ENCODE measurements at regions not wholly inside any gene's neighbourhood (a gene's known extent, or its start where the extent isn't known, plus 50 kb on each side); places are given as distances from the start of the nearest gene placed in this dataset.
A peak's percentile ranks its signal among the peaks of the same experiment; 100 is the strongest.

GRCh38 chr16:65954446-65954845, 412.0 kb upstream of the CDH5 start:
- Histone ChIP-seq H4K20me1 (ENCODE audit: insufficient read depth, low read length) (no peaks in the 10 kb centered on the region), H3K9ac (ENCODE audit: insufficient read depth, low read depth, low read length) (no peak overlapping the region), H3K27me3 (ENCODE audit: control insufficient read depth in 1 of 2, insufficient read depth in 2 of 2, low read length in 2 of 2) (no peaks in the 10 kb centered on the region), H3K4me2 (ENCODE audit: low read depth, low read length) (no peak overlapping the region), H3K79me2 (ENCODE audit: insufficient read depth, low read length) (no peaks in the 10 kb centered on the region), H3K9me3 (ENCODE audit: low read length) (no peaks in the 10 kb centered on the region), H3K4me1 (ENCODE audit: insufficient read depth, low read length) (no peaks in the 10 kb centered on the region), H3K4me3 (replicated peaks in 1 of 3; ENCODE audit: insufficient read depth in 1 of 3, low read depth in 2 of 3, low read length in 3 of 3) (no peak overlapping the region), H3K36me3 (replicated peaks in 1 of 2; ENCODE audit: control insufficient read depth in 1 of 2, insufficient read depth in 2 of 2, low read length in 2 of 2) (no peaks in the 10 kb centered on the region), H2AFZ (ENCODE audit: low read length) (no peak overlapping the region), H3K27ac (ENCODE audit: extremely low read length, insufficient read depth, low read length) (no peak overlapping the region)
- no peak for ATAC-seq
- in situ Hi-C loops (cut with HindIII; ENCODE audit: extremely low pct_ligation_motif_present, low pct_unique_long_range_greater_than_20kb) (no loop called here), intact Hi-C loops (cut with micrococcal nuclease; ENCODE audit: unreplicated experiment) (no loop called here)
- no peak for DNase-seq (ENCODE audit: low spot score)
- FAIRE-seq: no peak
- POLR2A ChIA-PET: no interaction called here
- BruUV-seq (replicated peaks): no TSS peak
- TF ChIP-seq JUNB (CRISPR knock-in tag; IDR thresholded peaks at IDR 0.05; ENCODE audit: borderline replicate concordance): no peak
- peak; percentile 64 for TF ChIP-seq MAFF (IDR thresholded peaks at IDR 0.05; ENCODE audit: low read depth, low read length)
- TF ChIP-seq MAFK (conservative IDR thresholded peaks at IDR 0.05 in 1 of 2, IDR thresholded peaks at IDR 0.05 in 1 of 2; ENCODE audit: low read length in 2 of 2): peak; percentile 53 to 82; a peak in 3 of 4 replicates
- 33% methylated on average over 2 of the region's 2 CpGs for WGBS (ENCODE audit: low lambda C conversion rate)
- CTCF ChIA-PET (ENCODE audit: low intra/inter-chr PET ratio, low total read pairs): no interaction called here

- no peaks in the 10 kb centered on the region for H3K79me2 ChIP-seq (ENCODE audit: insufficient read depth, low read length)
- H2AFZ ChIP-seq (ENCODE audit: low read length): no peak overlapping the region
- H3K9ac ChIP-seq (ENCODE audit: insufficient read depth, low read depth, low read length): no peak overlapping the region
- no peaks in the 10 kb centered on the region for H3K36me3 ChIP-seq (replicated peaks in 1 of 2; ENCODE audit: control insufficient read depth in 1 of 2, insufficient read depth in 2 of 2, low read length in 2 of 2)
- no peak overlapping the region for H3K4me2 ChIP-seq (ENCODE audit: low read depth, low read length)
- in situ Hi-C loops (cut with HindIII; ENCODE audit: extremely low pct_ligation_motif_present, low pct_unique_long_range_greater_than_20kb) (no loop called here), intact Hi-C loops (cut with micrococcal nuclease; ENCODE audit: unreplicated experiment) (no loop called here)
- no peaks in the 10 kb centered on the region for H3K9me3 ChIP-seq (ENCODE audit: low read length)
- no peaks in the 10 kb centered on the region for H4K20me1 ChIP-seq (ENCODE audit: insufficient read depth, low read length)
- H3K27ac ChIP-seq (ENCODE audit: extremely low read length, insufficient read depth, low read length): no peak overlapping the region
- no peaks in the 10 kb centered on the region for H3K4me1 ChIP-seq (ENCODE audit: insufficient read depth, low read length)
- FAIRE-seq: no peak
- CTCF ChIA-PET (ENCODE audit: low intra/inter-chr PET ratio, low total read pairs): no interaction called here
- DNase-seq (ENCODE audit: low spot score): no peak
- 13% methylated on average over 3 of the region's 3 CpGs for WGBS (ENCODE audit: low lambda C conversion rate)
- POLR2A ChIA-PET: no interaction called here
- no peak overlapping the region for H3K4me3 ChIP-seq (replicated peaks in 1 of 3; ENCODE audit: insufficient read depth in 1 of 3, low read depth in 2 of 3, low read length in 3 of 3)
- ATAC-seq: no peak
- no peaks in the 10 kb centered on the region for H3K27me3 ChIP-seq (ENCODE audit: control insufficient read depth in 1 of 2, insufficient read depth in 2 of 2, low read length in 2 of 2)
- no TSS peak for BruUV-seq (replicated peaks)
- TF ChIP-seq ZNF256 (CRISPR knock-in tag; conservative IDR thresholded peaks at IDR 0.05) (no peak), ZNF564 (CRISPR knock-in tag; IDR thresholded peaks at IDR 0.05) (no peak), RFXAP (CRISPR knock-in tag; IDR thresholded peaks at IDR 0.05; ENCODE audit: borderline replicate concordance) (no peak), JDP2 (CRISPR knock-in tag; IDR thresholded peaks at IDR 0.05; ENCODE audit: borderline replicate concordance) (no peak), FOXK1 (CRISPR knock-in tag; IDR thresholded peaks at IDR 0.05; ENCODE audit: borderline replicate concordance, low read depth) (no peak), ELK4 (CRISPR knock-in tag; IDR thresholded peaks at IDR 0.05; ENCODE audit: borderline replicate concordance) (no peak), ZNF282 (IDR thresholded peaks at IDR 0.05; ENCODE audit: partially characterized antibody) (no peak), MTF1 (CRISPR knock-in tag; IDR thresholded peaks at IDR 0.05) (no peak), ZNF136 (CRISPR knock-in tag; IDR thresholded peaks at IDR 0.05; ENCODE audit: low read depth) (no peak), ZBTB42 (CRISPR knock-in tag; IDR thresholded peaks at IDR 0.05) (no peak), RARA (CRISPR knock-in tag; IDR thresholded peaks at IDR 0.05) (no peak), SNAPC2 (CRISPR knock-in tag; IDR thresholded peaks at IDR 0.05) (no peak), RNF2 (conservative IDR thresholded peaks at IDR 0.05; ENCODE audit: low read depth) (no peak), ZNF704 (CRISPR knock-in tag; IDR thresholded peaks at IDR 0.05; ENCODE audit: borderline replicate concordance) (no peak), KLF13 (CRISPR knock-in tag; IDR thresholded peaks at IDR 0.05) (no peak), PHF8 (CRISPR knock-in tag; IDR thresholded peaks at IDR 0.05) (no peak), NRL (CRISPR knock-in tag; IDR thresholded peaks at IDR 0.05; ENCODE audit: borderline replicate concordance) (no peak), RAD21 (CRISPR knock-in tag; IDR thresholded peaks at IDR 0.05) (no peak)
Observed at GRCh38 chr16:65950211-65950610, 416.3 kb upstream of the CDH5 start.
